Stimulated activated CD8-positive, alpha-beta memory T cell treated with anti-CD3 and anti-CD28 coated beads, Interleukin-7, amount 100 ng/mL, for 48 hours (primary cell): ENCODE measurements at regions not wholly inside any gene's neighbourhood (a gene's known extent, or its start where the extent isn't known, plus 50 kb on each side); places are given as distances from the start of the nearest gene placed in this dataset.
"Not testable (repeated sequence)": the region's sequence is repeated elsewhere in the genome, so short reads cannot be mapped to it uniquely, and the experiment has no call there.

Source experiments
- DNase-seq, 2 donors: peaks; one replicate each; pipeline ENCODE4 v3.0.0-alpha.2; 2020; ENCODE audit warnings: low read depth in 1 of 2; ENCODE audit errors: extremely low read depth in 1 of 2

DNA sequence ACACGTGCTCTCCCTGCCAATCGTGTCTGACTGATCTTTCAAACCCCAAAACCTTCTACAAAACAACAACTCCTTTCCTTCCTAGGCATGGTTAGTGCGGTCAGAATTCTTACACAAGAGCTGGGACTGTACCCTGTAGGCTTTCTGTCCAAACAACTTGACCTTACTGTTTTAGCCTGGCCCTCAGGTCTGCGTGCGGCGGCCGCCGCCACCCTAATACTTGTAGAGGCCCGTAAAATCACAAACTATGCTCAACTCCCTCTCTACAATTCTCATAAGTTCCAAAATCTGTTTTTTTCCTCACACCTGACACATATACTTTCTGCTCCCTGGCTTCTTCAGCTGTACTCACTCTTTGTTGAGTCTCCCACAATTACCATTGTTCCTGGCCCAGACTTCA lies 814.3 kb upstream of the VRK2 start:
- not testable (repeated sequence) for DNase-seq

DNA sequence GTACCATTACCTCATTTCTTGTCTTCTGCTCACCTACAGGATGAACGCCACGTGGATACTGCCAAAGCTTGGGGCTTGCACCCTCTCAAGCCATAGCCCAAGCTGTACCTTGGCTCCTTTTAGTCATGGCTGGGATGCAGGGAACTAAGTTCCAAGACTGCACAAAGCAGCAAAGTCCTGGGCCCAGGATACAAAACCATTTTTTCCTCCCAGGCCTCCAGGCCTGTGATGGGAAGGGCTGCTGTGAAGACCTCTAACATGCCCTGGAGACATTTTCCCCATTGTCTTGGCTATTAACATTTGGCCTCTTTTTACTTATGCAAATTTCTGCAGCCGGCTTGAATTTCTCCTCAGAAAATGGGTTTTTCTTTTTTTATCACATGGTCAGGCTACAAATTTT lies 795.1 kb upstream of the VRK2 start:
- DNase-seq, result not testable (repeated sequence)

DNA sequence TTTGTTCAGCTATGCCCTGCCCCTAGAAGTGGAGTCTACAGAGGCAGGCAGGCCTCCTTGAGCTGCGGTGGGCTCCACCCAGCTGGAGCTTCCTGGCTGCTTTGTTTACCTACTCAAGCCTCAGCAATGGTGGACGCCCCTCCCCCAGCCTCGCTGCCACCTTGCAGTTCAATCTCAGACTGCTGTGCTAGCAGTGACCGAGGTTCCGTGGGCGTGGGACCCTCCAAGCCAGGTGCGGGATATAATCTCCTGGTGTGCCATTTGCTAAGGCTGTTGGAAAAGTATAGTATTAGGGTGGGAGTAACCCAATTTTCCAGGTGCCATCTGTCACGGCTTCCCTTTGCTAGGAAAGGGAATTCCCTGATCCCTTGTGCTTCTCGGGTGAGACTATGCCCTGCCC lies 770.2 kb upstream of the VRK2 start:
- DNase-seq, result not testable (repeated sequence)

DNA sequence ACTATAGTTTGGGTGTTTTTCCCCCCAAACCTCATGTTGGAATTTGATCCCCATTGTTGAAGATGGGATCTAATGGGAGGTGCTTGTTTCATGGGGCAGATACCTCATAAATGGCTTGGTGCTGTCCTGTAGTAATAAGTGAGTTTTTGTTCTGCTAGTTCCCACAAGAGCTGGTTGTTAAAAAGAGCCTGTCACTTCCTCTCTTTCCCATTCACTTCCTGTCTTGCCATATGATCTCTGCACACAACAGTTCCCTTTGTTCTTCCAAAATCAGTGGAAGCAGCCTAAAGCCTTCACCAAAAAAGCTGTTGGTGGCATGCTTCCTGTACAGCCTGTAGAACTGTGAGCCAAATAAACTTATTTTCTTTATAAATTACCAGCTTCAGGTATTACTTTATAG lies 768.2 kb upstream of the VRK2 start:
- no peak for DNase-seq

DNA sequence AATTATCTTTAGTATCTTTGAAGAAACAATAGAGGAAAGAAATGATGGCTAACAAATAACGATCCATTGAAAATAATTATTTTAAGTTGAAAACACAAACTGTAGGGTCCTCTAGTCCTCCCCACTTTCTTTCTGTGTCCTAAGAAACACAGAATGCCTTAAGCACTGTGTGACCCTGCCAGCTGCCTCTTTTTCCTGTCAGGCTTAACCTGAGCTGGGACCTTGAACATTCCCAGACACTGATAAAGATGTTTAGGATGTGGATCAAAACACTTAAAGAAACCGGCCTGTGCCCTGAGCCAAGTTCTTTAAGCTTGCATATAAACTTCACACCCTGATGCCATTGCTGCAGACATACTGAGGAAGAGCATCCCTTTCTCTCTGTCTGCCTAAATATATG lies 755.4 kb upstream of the VRK2 start:
- no peak for DNase-seq

DNA sequence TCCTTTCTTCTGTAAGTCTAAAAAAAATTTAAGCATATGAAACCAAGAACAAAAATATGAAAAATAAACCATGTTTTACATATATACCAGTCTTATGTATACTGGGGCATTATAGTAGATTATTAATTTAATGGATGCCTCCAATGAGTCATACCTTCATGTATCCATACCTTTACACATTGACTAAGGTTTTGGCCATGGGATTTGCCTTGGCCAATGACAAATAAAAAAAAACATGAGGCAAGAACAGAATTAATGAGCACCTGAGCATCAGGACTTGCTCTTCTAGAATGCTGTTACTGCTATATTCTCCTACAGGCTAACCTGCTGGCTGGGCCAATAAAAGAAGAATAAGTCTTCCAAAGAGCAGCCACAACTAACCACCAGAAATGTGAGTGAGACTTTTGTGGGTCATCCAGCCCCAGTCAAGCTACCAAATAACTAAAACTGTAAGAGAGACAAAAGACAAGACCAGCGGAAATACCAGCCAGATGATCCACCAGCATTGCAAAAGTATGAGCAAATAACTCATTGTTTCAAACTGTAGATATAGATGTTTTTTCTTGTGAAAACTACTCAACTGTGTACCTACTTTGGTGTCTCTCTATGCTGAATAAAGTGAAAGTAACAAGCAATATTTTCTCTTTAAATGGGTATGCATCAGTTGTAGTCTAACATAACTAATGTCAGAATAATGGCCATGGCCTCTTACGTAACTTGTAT lies 749.6 kb upstream of the VRK2 start:
- no peak for DNase-seq

DNA sequence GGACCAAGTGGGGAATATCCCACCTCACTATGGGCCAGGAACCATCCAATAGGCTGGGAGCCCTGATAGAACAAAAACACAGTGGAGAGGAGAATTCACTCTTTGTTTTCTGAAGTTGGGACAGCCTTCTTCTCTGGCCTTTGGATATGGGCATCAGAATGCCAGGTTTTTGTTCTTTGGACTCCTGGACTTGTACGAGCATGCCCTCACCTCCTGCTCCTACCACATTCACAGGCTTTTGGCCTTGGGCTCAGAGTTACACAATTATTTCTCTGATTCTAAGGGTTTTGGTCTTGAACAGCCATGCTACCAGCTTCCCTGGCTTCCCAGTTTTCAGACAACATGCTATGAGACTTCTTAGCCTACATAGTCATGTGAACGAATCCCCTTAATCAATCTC lies 732.9 kb upstream of the VRK2 start:
- DNase-seq, result no peak

DNA sequence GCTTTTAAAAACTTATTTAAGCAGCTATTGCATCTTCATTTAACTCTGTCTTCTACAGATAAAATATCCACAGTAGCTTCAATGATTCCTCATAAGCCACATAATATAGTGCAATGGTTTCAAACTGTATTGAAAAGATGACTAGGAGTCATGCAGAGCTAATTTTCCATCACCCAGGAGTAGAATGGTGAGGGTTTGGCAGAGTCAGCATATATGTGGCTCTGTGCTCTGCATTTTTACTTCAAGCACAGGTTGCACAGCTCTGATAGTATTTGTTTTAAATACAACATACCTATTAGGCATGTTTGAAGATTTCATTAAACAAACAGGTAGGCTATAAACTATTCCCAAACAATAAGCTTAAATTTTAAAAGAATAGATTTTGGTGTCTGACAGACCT lies 731.9 kb upstream of the VRK2 start:
- DNase-seq, result no peak

DNA sequence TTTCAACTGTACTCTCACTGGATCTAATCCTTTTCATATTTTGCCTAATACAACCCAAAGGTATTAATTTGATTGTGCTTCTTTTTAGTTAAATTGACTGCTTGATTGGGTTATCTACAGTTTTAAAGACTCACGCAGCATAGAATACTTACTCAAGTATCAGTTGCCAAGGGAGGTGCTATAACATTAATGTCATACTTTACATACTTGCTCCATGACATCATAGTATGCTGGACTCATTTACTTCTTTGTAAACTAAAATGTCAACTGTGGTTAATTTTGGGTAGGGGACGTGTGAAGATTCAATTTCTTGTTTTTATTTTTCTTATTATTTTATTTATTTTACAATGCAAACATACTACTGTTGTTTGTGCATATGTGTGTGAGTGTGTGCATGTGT lies 716.2 kb upstream of the VRK2 start:
- no peak for DNase-seq

DNA sequence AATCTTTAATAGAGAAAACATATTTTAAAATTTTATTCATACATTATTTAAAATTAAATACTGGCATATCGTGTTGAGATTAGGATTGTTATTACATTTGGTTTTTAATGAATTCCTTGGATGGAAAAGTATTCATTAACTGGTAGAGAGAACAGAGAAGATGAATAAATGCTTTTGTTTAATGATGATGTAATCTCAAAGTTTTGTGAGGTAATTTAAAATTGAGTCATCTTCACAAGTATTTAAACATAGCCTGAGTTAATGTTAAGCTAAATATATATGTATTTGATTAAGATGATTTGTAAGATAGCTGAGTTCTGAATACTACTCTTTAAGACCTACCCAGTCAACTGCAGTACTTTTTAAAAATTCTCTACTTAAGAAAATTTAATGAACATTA lies 713.4 kb upstream of the VRK2 start:
- no peak for DNase-seq

DNA sequence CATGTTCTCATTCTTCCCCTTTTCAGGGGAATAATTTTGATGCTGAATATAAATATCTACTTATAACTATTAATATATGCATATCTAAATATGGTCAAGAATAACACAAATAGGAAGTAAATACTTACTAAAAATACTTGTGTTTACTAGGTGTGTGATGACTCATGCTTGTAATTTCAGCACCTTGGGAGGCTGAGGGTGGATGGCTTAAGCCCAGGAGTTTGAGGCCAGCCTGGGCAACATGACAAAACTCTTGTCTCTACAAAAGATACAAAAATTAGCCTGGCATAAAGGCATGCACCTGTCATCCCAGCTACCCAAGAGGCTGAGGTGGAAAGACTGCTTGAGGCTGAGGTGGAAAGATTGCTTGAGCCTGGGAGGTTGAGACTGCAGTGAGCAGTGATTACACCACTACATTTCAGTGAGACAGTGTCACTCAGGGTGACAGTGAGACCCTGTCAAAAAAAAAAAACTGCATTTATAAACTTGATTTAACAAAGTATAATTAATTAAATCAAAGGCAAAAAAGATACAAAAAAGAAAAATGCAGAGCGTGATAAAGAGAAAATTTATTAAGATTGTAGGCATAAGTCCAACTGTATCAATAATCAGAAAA lies 703.1 kb upstream of the VRK2 start:
- DNase-seq, result no peak

DNA sequence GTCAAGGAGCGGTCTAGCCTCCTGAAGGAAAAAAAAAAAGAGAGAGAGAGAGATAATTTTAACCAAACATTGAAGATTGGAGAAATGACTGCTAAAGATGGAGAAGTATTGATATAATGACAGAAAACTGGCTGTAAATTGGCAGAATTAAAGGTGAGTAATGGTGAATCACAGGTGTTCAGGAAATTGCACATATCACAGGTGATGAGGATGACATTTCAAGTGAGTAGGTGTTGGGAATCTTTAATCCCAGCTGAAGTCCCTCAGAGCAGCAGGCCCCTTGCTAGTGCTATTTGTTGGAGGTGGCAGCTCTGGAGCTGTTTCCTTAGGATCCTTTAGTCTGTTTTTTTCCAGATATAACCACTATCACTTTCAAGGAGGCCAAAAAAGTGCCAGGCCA lies 678.4 kb upstream of the VRK2 start:
- no peak for DNase-seq

DNA sequence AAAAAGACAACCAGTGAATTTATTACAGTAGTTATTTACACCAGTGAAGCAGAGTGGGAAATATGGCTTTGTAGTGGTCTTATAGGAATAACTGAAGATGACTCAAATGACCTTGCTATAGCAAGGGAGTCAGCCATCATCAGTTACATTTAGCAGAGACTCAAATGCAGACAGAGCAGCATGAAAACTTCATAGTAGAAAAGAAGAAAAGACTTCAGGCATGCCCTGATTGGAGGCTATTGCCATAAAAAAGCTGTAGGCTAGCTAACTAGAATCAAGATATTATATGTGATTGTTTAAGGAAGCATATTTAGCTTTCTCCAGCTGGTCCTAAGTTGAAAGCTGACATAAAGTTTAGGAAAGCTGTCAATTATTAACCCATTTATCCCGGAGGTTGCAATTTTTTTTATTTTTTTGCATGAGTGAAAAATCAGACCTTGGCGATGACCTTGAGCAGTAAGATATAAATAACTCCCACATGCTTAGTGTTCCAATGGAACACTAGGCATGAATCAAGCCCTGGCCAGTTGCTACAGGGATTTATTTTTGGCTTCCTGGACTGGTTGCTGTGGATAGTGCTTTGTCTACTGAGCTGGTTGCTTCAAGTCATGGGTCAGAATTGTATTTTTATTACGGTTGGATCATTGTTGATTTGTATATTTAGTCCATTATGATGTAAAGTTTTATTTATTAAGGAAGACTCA lies 675.6 kb upstream of the VRK2 start:
- no peak for DNase-seq

DNA sequence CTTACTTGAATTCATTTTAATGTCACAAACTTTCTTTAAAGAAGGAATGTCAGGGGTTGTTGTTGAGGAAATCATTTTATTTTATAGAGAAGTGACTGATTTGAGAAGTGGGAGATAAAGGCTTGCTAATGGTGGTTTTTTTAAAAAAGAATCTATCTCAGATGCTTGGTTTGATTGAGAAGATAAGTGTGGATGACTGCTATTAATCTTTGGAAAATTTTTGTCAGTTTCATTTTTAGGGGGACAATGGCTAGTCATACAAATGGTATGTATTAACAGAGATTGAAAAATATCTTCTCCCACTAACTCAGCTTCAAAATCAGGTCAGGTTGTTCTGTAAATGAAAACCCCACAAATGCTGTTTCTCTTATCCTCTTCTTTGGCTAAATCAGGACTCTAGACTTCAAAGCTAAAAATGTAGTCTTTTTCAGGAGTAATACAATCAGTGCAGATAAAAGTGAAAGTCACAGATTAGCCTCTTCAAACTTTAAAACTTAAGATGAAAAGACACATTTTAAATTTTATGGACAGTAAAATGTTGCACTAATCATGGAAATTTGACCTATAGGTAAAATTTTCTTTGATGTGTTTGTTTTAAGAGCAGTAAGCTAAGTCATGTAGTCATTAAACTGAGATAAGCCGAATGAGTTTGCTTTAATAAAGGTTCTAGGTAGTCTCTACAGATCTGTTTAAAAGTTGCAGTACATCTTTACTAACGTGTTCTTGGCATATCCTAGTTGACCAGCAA lies 674.2 kb upstream of the VRK2 start:
- DNase-seq, result no peak

DNA sequence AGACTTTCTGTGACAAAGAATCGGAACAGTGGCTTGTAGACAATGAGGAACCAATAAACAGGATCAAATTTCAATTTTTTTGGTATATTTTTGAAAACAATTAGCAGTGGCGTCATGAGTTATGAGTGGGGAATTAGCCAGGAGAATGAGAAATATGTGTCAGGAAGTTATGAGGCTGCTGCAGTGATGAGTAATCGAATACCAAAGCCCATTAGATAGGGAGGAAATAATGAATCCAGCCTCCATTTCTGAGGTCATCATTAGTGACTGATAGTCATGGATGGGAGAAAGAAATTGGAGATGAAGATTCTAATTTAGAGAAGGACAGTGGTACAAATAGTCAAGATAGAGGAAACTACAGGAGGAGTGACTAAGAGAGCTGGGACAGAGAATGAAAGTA lies 673.1 kb upstream of the VRK2 start:
- DNase-seq, result no peak

DNA sequence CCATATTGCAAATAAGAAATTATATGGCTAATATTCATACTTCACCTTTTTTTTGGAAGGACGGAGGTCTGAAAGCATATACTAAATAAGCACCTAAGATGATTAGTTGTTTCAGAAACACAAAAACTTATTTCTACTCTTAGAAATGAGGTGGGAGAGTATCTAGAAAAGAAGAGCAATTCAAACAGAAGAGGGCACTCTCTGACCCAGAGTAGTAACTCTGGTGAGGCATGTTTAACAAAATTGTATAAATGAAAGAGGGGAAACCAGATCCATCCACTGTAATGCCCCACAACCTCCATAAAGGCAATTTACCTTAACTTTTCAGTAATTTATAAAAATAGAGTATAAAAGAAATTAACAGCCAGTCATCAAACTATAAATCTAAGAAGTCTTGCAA lies 669.6 kb upstream of the VRK2 start:
- DNase-seq, result no peak

DNA sequence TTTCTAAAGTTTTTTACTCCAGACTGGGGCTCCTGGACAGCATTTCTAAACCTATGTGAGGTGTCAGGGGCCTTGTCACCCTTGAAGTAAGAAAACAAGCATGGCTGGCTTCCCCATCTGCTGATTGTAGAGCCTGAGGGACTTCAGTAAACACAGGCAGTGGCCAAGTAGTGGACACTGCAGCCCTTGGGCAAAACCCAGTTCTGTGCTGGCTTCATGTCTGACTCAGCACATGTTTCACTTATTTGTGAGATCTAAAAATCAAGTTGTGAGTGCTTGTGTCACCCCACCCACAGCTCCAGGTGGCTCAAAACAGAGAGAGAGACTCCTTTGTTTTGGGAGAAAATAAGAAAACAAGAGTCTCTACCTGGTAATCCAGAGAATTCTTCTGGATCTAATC lies 660.3 kb upstream of the VRK2 start:
- no peak for DNase-seq

DNA sequence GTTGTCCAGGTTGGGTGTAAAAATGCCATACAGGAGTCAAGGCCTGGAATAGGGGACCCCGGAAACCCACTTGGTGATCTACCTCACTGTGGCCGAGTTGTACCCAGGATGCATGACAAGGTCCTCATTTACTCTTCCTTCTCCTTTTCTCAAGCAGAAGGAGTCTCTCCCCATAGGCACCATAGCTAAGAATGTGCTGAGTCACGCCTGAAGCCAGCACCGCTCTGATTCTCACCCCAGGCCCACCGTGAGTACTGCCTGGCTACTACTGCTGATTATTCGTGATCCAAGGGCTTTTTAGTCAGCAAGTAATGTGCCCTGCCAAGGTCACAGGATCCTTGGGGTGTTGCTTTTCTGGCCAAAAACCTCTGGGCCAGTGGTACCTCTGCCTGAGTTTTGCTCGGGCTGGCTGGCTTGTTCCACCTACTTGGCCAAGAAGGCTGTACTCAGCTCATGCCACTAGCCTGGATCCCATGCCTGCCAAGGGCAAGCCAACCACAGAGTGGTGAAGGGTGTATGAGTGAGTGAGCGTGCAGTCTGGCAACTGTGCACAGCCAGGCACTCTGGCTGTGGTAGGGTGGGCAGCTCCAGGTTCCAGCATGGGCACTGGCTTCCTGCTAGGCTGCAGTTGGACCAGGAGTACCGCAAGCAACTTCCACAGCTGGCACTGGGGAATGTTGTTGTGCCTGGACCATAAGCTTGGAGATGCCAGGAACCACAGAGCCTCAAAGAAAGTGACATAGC lies 650.1 kb upstream of the VRK2 start:
- no peak for DNase-seq

DNA sequence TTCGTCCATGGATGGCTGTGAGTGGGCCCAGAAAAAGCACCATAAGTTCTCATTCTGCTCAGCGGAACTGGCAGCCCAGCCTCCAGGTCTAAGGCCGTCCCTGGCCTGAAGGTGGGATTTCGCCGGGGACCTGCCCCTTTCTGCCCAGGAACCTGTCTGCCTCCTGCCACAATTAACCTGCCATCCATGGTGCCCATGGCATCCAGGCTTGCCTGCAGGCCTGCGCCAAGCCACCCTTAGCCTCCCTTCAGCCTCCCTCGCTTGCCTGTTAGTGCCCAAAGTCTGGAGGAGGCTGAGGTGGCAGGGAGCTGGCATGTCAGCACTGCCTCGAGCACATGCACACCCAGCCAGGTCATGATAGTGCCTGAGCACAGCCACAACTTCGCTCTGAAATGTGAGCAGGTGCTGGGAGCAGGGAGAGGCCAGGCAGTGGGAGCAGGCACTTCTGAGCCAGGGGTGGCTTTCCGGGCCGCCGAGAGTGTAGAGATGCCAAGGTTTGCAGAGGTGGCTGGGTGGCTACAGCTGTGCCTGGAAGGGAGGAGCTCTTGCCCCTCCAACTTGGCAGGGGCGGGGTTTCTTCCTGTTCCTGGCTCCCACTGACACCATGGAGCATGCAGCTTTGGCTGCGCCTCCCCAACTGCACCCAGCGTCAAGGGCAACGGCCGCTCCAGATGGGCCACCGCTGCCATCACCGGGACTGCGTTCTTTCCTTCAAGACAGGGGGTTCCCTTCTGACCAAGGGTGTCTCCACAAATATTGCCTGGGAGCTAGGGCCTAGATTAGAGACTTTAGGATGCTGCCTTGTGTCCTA lies 648.9 kb upstream of the VRK2 start:
- DNase-seq, result no peak

DNA sequence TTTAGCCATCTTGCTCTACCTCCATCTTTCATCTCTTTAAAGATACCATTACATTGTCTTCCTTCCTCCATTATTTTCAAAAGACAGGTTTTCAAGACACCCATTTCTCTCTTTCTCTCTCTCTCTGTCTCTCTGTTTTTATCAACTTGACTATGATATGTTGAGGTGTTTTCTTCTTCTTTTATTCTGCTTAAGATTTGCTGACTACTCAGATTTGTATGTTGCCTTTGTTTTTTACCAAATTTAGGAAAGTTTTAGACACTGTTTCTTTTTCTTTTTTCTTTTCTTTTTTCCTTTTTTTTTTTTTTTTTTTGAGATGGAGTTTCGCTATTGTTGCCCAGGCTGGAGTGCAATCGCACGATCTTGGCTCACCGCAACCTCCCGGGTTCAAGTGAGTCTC lies 647.5 kb upstream of the VRK2 start:
- no peak for DNase-seq
